ENCODE measurements at regions not wholly inside any gene's neighbourhood (a gene's known extent, or its start where the extent isn't known, plus 50 kb on each side); places are given as distances from the start of the nearest gene placed in this dataset.

GRCh38 chr1:82686774-82687173, 886.0 kb downstream of the ADGRL2 start:
- TF ChIP-seq CTCF (IDR thresholded peaks at IDR 0.05) = no peak
- no peak for TF ChIP-seq POLR2A (IDR thresholded peaks at IDR 0.05)
